GM23338 (cell line): ENCODE measurements at regions not wholly inside any gene's neighbourhood (a gene's known extent, or its start where the extent isn't known, plus 50 kb on each side); places are given as distances from the start of the nearest gene placed in this dataset.

Experiments used
- ATAC-seq: fragments of 200-7000 bp; cut with Tn5 transposase; 3 replicates; pipeline ENCODE4 v1.9.1; 2020
- DNase-seq: peaks from one replicate; pipeline ENCODE4 v3.0.0-alpha.2; 2015; ENCODE audit warnings: low spot score
- H2AFZ ChIP-seq: fragments of 200-600 bp; sonication (generic); 2 replicates; pipeline ENCODE4 v1.8.0; 2016; ENCODE audit warnings: antibody characterized with exemption, mild to moderate bottlenecking, moderate library complexity
- H3F3A ChIP-seq: fragments of 200-600 bp; sonication (generic); replicated peaks from 2 replicates; pipeline ENCODE4 v1.8.0; 2017; ENCODE audit warnings: antibody characterized with exemption, mixed run types, low read depth
- H3K27ac ChIP-seq: fragments of 200-600 bp; sonication (generic); 2 replicates; pipeline ENCODE4 v1.6.1; 2016; ENCODE audit warnings: low read depth
- H3K27me3 ChIP-seq: fragments of 200-600 bp; sonication (generic); 2 replicates; pipeline ENCODE4 v1.8.0; 2016; ENCODE audit warnings: mild to moderate bottlenecking, mixed run types, moderate library complexity; ENCODE audit not compliant: insufficient read depth
- H3K36me3 ChIP-seq: fragments of 200-600 bp; sonication (generic); 2 replicates; pipeline ENCODE4 v1.8.0; 2016; ENCODE audit warnings: mild to moderate bottlenecking; ENCODE audit not compliant: insufficient read depth
- H3K4me1 ChIP-seq: fragments of 200-600 bp; sonication (generic); 2 replicates; pipeline ENCODE4 v1.8.0; 2016; ENCODE audit warnings: mild to moderate bottlenecking, moderate library complexity; ENCODE audit not compliant: insufficient read depth
- H3K4me2 ChIP-seq: fragments of 200-600 bp; sonication (generic); 2 replicates; pipeline ENCODE4 v1.7.1; 2017; ENCODE audit warnings: mixed run types
- H3K4me3 ChIP-seq: fragments of 200-600 bp; sonication (generic); 2 replicates; pipeline ENCODE4 v1.6.1; 2016; ENCODE audit warnings: mixed run types
- H3K79me2 ChIP-seq: fragments of 200-600 bp; sonication (generic); replicated peaks from 2 replicates; pipeline ENCODE4 v1.8.0; 2017; ENCODE audit warnings: mild to moderate bottlenecking; ENCODE audit not compliant: insufficient read depth
- H3K9me2 ChIP-seq: fragments of 200-600 bp; sonication (generic); 2 replicates; pipeline ENCODE4 v1.8.0; 2017; ENCODE audit not compliant: insufficient read depth
- H4K20me1 ChIP-seq: fragments of 200-600 bp; sonication (generic); replicated peaks from 2 replicates; pipeline ENCODE4 v1.8.0; 2017; ENCODE audit warnings: mild to moderate bottlenecking; ENCODE audit not compliant: insufficient read depth
- H3K27ac Mint-ChIP-seq: 2 replicates; pipeline ENCODE4 v1.8.0; 2020; ENCODE audit warnings: inconsistent platforms, mild to moderate bottlenecking, moderate library complexity, mixed read lengths
- H3K27me3 Mint-ChIP-seq: 3 replicates; pipeline ENCODE4 v1.8.0; 2022; ENCODE audit warnings: low read depth, mild to moderate bottlenecking, moderate library complexity, mixed read lengths, inconsistent platforms; ENCODE audit not compliant: insufficient read depth, poor library complexity
- H3K36me3 Mint-ChIP-seq: 3 replicates; pipeline ENCODE4 v1.8.0; 2021; ENCODE audit warnings: low read depth, mild to moderate bottlenecking, inconsistent platforms, moderate library complexity, mixed read lengths
- H3K4me1 Mint-ChIP-seq: 3 replicates; pipeline ENCODE4 v1.8.0; 2020; ENCODE audit warnings: mild to moderate bottlenecking, inconsistent platforms, mixed read lengths
- H3K4me3 Mint-ChIP-seq: 3 replicates; pipeline ENCODE4 v1.8.0; 2021; ENCODE audit warnings: moderate library complexity, mild to moderate bottlenecking, inconsistent platforms, mixed read lengths
- H3K9me3 Mint-ChIP-seq: 3 replicates; pipeline ENCODE4 v1.8.0; 2020; ENCODE audit warnings: moderate library complexity, mild to moderate bottlenecking, inconsistent platforms, mixed read lengths
- CREB1 ChIP-seq: fragments of 250-450 bp; sonication (Bioruptor Pico); IDR thresholded peaks from 2 replicates; pipeline ENCODE4 v1.5.0; 2020; ENCODE audit warnings: low read depth, mild to moderate bottlenecking, moderate library complexity
- ETS1 ChIP-seq: IDR thresholded peaks from 2 replicates; pipeline ENCODE4 v1.6.1; 2016; ENCODE audit warnings: antibody characterized with exemption
- EZH2 ChIP-seq: fragments of 200-600 bp; sonication (generic); IDR thresholded peaks from one replicate; pipeline ENCODE4 v1.8.0; 2017; ENCODE audit warnings: antibody characterized with exemption, mild to moderate bottlenecking, low read depth; ENCODE audit not compliant: unreplicated experiment
- EZH2phosphoT487 ChIP-seq: fragments of 200-600 bp; sonication (generic); IDR thresholded peaks from one replicate; pipeline ENCODE4 v1.8.1; 2018; ENCODE audit warnings: antibody characterized with exemption; ENCODE audit not compliant: unreplicated experiment
- JUNB ChIP-seq: IDR thresholded peaks from one replicate; pipeline ENCODE4 v1.6.1; 2016; ENCODE audit warnings: antibody characterized with exemption; ENCODE audit not compliant: unreplicated experiment
- NANOG ChIP-seq: IDR thresholded peaks from 2 replicates; pipeline ENCODE4 v1.6.1; 2016; ENCODE audit warnings: antibody characterized with exemption, borderline replicate concordance
- POLR2AphosphoS5 ChIP-seq: IDR thresholded peaks from 2 replicates; pipeline ENCODE4 v1.6.1; 2016; ENCODE audit warnings: antibody characterized with exemption, low read depth
- REST ChIP-seq: IDR thresholded peaks from one replicate; pipeline ENCODE4 v1.6.1; 2018; ENCODE audit warnings: antibody characterized with exemption; ENCODE audit not compliant: unreplicated experiment
- STAT1 ChIP-seq: IDR thresholded peaks from one replicate; pipeline ENCODE4 v1.6.1; 2016; ENCODE audit warnings: antibody characterized with exemption; ENCODE audit not compliant: unreplicated experiment
- ZNF114 ChIP-seq: fragments of 250-450 bp; sonication (Bioruptor Pico); IDR thresholded peaks from 2 replicates; pipeline ENCODE4 v1.5.0; 2020; ENCODE audit warnings: mild to moderate bottlenecking, moderate library complexity
- ZNF331 ChIP-seq: fragments of 250-450 bp; sonication (Bioruptor Pico); IDR thresholded peaks from 2 replicates; pipeline ENCODE4 v1.5.0; 2020; ENCODE audit warnings: low read depth, mild to moderate bottlenecking, moderate library complexity
- TF ChIP-seq, protein P1 (sequence below): fragments of 250-450 bp; sonication (Bioruptor Pico); IDR thresholded peaks from 2 replicates; pipeline ENCODE4 v1.5.0; 2020; ENCODE audit warnings: mild to moderate bottlenecking, moderate library complexity
- TF ChIP-seq, protein P2 (sequence below), 2 experiments: fragments of 200-600 bp in 1 of 2; sonication (generic) in 1 of 2; conservative IDR thresholded peaks; 2 replicates each; pipeline versions ENCODE4 v1.5.1 to v1.6.1; 2016 to 2017; ENCODE audit warnings: antibody characterized with exemption in 2 of 2, low read depth in 2 of 2, mild to moderate bottlenecking in 2 of 2, moderate library complexity in 1 of 2

DNA sequence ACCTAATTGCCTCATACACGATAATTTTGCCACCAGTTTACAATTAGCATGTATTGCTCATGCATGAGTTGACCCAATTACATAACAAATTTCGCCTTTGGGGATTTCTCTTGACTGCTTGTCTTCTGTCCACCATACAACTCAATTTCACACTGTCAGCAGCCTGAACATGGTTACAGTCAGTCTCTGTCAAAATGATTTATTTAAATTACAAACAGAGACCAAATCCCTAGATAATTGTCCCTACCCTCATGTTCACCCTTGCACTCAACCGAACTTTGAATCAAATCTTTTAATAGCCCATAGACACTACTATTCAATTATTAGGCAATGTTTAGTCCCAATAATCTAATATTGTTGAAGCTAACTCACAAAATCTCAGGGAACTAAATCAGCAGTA, 59.7 kb upstream of the NEBL start:
- Histone ChIP-seq H3K4me3 (no peak overlapping the region), H2AFZ (no peak overlapping the region), H3F3A (no peaks in the 10 kb centered on the region), H3K27ac (no peak overlapping the region), H3K4me2 (no peak overlapping the region), H3K9me2 (no peaks in the 10 kb centered on the region), H3K4me1 (no peaks in the 10 kb centered on the region), H3K79me2 (no peaks in the 10 kb centered on the region), H4K20me1 (no peaks in the 10 kb centered on the region), H3K27me3 (no peaks in the 10 kb centered on the region), H3K36me3 (0 out of 2 replicates have a peak, but pooled peaks cover 6% of the 10 kb centered on the region)
- peaks cover 3% of the 10 kb centered on the region; the same call in 1 of the 3 replicates for H3K4me1 Mint-ChIP-seq
- H3K4me3 Mint-ChIP-seq = no peak overlapping the region
- no peak for TF ChIP-seq STAT1
- TF ChIP-seq, protein P1, sequence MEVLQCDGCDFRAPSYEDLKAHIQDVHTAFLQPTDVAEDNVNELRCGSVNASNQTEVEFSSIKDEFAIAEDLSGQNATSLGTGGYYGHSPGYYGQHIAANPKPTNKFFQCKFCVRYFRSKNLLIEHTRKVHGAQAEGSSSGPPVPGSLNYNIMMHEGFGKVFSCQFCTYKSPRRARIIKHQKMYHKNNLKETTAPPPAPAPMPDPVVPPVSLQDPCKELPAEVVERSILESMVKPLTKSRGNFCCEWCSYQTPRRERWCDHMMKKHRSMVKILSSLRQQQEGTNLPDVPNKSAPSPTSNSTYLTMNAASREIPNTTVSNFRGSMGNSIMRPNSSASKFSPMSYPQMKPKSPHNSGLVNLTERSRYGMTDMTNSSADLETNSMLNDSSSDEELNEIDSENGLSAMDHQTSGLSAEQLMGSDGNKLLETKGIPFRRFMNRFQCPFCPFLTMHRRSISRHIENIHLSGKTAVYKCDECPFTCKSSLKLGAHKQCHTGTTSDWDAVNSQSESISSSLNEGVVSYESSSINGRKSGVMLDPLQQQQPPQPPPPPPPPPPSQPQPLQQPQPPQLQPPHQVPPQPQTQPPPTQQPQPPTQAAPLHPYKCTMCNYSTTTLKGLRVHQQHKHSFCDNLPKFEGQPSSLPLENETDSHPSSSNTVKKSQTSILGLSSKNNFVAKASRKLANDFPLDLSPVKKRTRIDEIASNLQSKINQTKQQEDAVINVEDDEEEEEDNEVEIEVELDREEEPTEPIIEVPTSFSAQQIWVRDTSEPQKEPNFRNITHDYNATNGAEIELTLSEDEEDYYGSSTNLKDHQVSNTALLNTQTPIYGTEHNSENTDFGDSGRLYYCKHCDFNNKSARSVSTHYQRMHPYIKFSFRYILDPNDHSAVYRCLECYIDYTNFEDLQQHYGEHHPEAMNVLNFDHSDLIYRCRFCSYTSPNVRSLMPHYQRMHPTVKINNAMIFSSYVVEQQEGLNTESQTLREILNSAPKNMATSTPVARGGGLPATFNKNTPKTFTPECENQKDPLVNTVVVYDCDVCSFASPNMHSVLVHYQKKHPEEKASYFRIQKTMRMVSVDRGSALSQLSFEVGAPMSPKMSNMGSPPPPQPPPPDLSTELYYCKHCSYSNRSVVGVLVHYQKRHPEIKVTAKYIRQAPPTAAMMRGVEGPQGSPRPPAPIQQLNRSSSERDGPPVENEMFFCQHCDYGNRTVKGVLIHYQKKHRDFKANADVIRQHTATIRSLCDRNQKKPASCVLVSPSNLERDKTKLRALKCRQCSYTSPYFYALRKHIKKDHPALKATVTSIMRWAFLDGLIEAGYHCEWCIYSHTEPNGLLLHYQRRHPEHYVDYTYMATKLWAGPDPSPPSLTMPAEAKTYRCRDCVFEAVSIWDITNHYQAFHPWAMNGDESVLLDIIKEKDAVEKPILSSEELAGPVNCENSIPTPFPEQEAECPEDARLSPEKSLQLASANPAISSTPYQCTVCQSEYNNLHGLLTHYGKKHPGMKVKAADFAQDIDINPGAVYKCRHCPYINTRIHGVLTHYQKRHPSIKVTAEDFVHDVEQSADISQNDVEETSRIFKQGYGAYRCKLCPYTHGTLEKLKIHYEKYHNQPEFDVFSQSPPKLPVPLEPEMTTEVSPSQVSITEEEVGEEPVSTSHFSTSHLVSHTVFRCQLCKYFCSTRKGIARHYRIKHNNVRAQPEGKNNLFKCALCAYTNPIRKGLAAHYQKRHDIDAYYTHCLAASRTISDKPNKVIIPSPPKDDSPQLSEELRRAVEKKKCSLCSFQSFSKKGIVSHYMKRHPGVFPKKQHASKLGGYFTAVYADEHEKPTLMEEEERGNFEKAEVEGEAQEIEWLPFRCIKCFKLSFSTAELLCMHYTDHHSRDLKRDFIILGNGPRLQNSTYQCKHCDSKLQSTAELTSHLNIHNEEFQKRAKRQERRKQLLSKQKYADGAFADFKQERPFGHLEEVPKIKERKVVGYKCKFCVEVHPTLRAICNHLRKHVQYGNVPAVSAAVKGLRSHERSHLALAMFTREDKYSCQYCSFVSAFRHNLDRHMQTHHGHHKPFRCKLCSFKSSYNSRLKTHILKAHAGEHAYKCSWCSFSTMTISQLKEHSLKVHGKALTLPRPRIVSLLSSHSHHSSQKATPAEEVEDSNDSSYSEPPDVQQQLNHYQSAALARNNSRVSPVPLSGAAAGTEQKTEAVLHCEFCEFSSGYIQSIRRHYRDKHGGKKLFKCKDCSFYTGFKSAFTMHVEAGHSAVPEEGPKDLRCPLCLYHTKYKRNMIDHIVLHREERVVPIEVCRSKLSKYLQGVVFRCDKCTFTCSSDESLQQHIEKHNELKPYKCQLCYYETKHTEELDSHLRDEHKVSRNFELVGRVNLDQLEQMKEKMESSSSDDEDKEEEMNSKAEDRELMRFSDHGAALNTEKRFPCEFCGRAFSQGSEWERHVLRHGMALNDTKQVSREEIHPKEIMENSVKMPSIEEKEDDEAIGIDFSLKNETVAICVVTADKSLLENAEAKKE (CRISPR knock-in tag) = no peak
- no peak for TF ChIP-seq NANOG
- TF ChIP-seq ETS1 = no peak
- TF ChIP-seq JUNB = no peak
- no peak for TF ChIP-seq ZNF331 (CRISPR knock-in tag)
- no peak for TF ChIP-seq EZH2
- TF ChIP-seq EZH2phosphoT487 = no peak
- TF ChIP-seq CREB1 (CRISPR knock-in tag) = no peak
- TF ChIP-seq, protein P2, sequence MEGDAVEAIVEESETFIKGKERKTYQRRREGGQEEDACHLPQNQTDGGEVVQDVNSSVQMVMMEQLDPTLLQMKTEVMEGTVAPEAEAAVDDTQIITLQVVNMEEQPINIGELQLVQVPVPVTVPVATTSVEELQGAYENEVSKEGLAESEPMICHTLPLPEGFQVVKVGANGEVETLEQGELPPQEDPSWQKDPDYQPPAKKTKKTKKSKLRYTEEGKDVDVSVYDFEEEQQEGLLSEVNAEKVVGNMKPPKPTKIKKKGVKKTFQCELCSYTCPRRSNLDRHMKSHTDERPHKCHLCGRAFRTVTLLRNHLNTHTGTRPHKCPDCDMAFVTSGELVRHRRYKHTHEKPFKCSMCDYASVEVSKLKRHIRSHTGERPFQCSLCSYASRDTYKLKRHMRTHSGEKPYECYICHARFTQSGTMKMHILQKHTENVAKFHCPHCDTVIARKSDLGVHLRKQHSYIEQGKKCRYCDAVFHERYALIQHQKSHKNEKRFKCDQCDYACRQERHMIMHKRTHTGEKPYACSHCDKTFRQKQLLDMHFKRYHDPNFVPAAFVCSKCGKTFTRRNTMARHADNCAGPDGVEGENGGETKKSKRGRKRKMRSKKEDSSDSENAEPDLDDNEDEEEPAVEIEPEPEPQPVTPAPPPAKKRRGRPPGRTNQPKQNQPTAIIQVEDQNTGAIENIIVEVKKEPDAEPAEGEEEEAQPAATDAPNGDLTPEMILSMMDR (conservative IDR thresholded peaks at IDR 0.05; ENCODE audit: low read depth in 2 of 2) = no peak
- no peak for TF ChIP-seq ZNF114 (CRISPR knock-in tag)
- TF ChIP-seq POLR2AphosphoS5 = no peak
- no peak for TF ChIP-seq REST
- H3K36me3 Mint-ChIP-seq = peaks cover 22% of the 10 kb centered on the region; the same call in 2 of the 3 replicates
- DNase-seq = no peak
- H3K27me3 Mint-ChIP-seq = no peaks in the 10 kb centered on the region
- no peak for ATAC-seq
- H3K9me3 Mint-ChIP-seq = peaks cover 23% of the 10 kb centered on the region
- H3K27ac Mint-ChIP-seq = no peak overlapping the region
